HepG2 (cell line): ENCODE measurements at regions not wholly inside any gene's neighbourhood (a gene's known extent, or its start where the extent isn't known, plus 50 kb on each side); places are given as distances from the start of the nearest gene placed in this dataset.

Source experiments
- ATAC-seq: fragments of 200-7000 bp; cut with Tn5 transposase; 3 replicates; pipeline ENCODE4 v1.9.1; 2020; ENCODE audit warnings: mild to moderate bottlenecking, moderate library complexity
- BruUV-seq: library from RNA; stranded (reverse); fragments of 400-500 nt; replicated peaks from 2 replicates; lab custom pipeline; 2021; lab: Mats Ljungman, UMichigan
- CTCF ChIA-PET: fragments of 300-600 bp; formaldehyde crosslinking; extraction: SDS; loops from one replicate; lab custom pipeline; 2021; ENCODE audit warnings: low total read pairs, inconsistent platforms, low intra/inter-chr PET ratio; lab: Yijun Ruan, JAX
- POLR2A ChIA-PET: fragments of 350-600 bp; sonication (Branson Sonifier 250); formaldehyde crosslinking; loops from one replicate; lab custom pipeline; 2020; ENCODE audit warnings: antibody characterized with exemption, inconsistent platforms; lab: Yijun Ruan, JAX
- DNase-seq: peaks from one replicate; pipeline ENCODE4 v3.0.0-alpha.2; 2015; ENCODE audit warnings: low spot score
- FAIRE-seq: peaks from 3 replicates; lab custom pipeline; 2011; peaks lifted over from hg19 to GRCh38; lab: Jason Lieb, UNC
- H2AFZ ChIP-seq: one replicate; pipeline ENCODE4 v1.6.1; 2011; ENCODE audit warnings: low read length, inconsistent platforms
- H3K27ac ChIP-seq: fragments of 300-600 bp; 3 replicates; pipeline ENCODE4 v1.8.0; 2011; ENCODE audit warnings: mixed run types, mild to moderate bottlenecking, mixed read lengths, low read length, inconsistent platforms; ENCODE audit not compliant: insufficient read depth; ENCODE audit errors: extremely low read length
- H3K27me3 ChIP-seq, 2 experiments: fragments of 200-600 bp in 1 of 2; 2 replicates in 1 of 2; 3 replicates in 1 of 2; pipeline versions ENCODE4 v1.6.0 to v1.8.0; 2011; ENCODE audit warnings: low read length in 2 of 2, mild to moderate bottlenecking in 2 of 2, moderate library complexity in 2 of 2, inconsistent platforms in 1 of 2; ENCODE audit not compliant: insufficient read depth in 2 of 2, control insufficient read depth in 1 of 2
- H3K36me3 ChIP-seq, 2 experiments: fragments of 200-600 bp in 1 of 2; replicated peaks in 1 of 2; 2 replicates in 1 of 2; 3 replicates in 1 of 2; pipeline versions ENCODE4 v1.5.1 to v1.8.0; 2011; ENCODE audit warnings: low read length in 2 of 2, inconsistent platforms in 1 of 2; ENCODE audit not compliant: insufficient read depth in 2 of 2, control insufficient read depth in 1 of 2
- H3K4me1 ChIP-seq: 2 replicates; pipeline ENCODE4 v1.5.1; 2012; ENCODE audit warnings: low read length, inconsistent platforms; ENCODE audit not compliant: insufficient read depth
- H3K4me2 ChIP-seq: 2 replicates; pipeline ENCODE4 v1.6.0; 2011; ENCODE audit warnings: low read depth, low read length, inconsistent platforms
- H3K4me3 ChIP-seq, 3 experiments: fragments of 200-600 bp in 1 of 3; sonication (generic), shearing (Covaris generic) in 1 of 3; replicated peaks in 1 of 3; 2 replicates each; pipeline ENCODE4 v1.5.1; 2011 to 2016; ENCODE audit warnings: low read length in 3 of 3, inconsistent platforms in 2 of 3, low read depth in 2 of 3, mild to moderate bottlenecking in 2 of 3, control low read depth in 1 of 3, mixed read lengths in 1 of 3; ENCODE audit not compliant: insufficient read depth in 1 of 3
- H3K79me2 ChIP-seq: one replicate; pipeline ENCODE4 v1.6.1; 2011; ENCODE audit warnings: low read length, inconsistent platforms; ENCODE audit not compliant: insufficient read depth
- H3K9ac ChIP-seq: 2 replicates; pipeline ENCODE4 v1.6.0; 2011; ENCODE audit warnings: mild to moderate bottlenecking, low read depth, low read length, inconsistent platforms; ENCODE audit not compliant: insufficient read depth
- H3K9me3 ChIP-seq: 2 replicates; pipeline ENCODE4 v1.5.1; 2012; ENCODE audit warnings: mild to moderate bottlenecking, low read length
- H4K20me1 ChIP-seq: 2 replicates; pipeline ENCODE4 v1.6.0; 2011; ENCODE audit warnings: inconsistent platforms, mild to moderate bottlenecking, low read length, moderate library complexity; ENCODE audit not compliant: insufficient read depth
- ATAD3A ChIP-seq: sonication (generic); formaldehyde crosslinking; IDR thresholded peaks from 2 replicates; pipeline ENCODE4 v1.4.0; 2020; ENCODE audit warnings: missing genetic modification reagents
- CAMTA2 ChIP-seq: sonication (generic); formaldehyde crosslinking; IDR thresholded peaks from 2 replicates; pipeline ENCODE4 v1.4.0; 2020; ENCODE audit warnings: mild to moderate bottlenecking, missing genetic modification reagents, borderline replicate concordance
- CBX5 ChIP-seq: sonication (generic); formaldehyde crosslinking; IDR thresholded peaks from 2 replicates; pipeline ENCODE4 v1.4.0; 2020; ENCODE audit warnings: missing genetic modification reagents, borderline replicate concordance
- CEBPB ChIP-seq: IDR thresholded peaks from 2 replicates; pipeline ENCODE4 v1.6.1; 2011; ENCODE audit warnings: low read depth, low read length, improper control_type of control experiment, borderline replicate concordance
- MBD4 ChIP-seq: IDR thresholded peaks from 2 replicates; pipeline ENCODE4 v1.6.1; 2012; ENCODE audit warnings: low read length, inconsistent platforms, borderline replicate concordance
- MEF2D ChIP-seq: sonication (generic); formaldehyde crosslinking; IDR thresholded peaks from 2 replicates; pipeline ENCODE4 v1.5.1; 2020; ENCODE audit warnings: mild to moderate bottlenecking, missing genetic modification reagents
- MIER2 ChIP-seq: IDR thresholded peaks from 2 replicates; pipeline ENCODE4 v1.6.1; 2016; ENCODE audit warnings: missing biosample characterization, missing genetic modification reagents
- NFE2 ChIP-seq: sonication (generic); formaldehyde crosslinking; IDR thresholded peaks from 2 replicates; pipeline ENCODE4 v1.4.0; 2020; ENCODE audit warnings: missing genetic modification reagents
- PCBP2 ChIP-seq: fragments of 200-400 bp; formaldehyde crosslinking; optimal IDR thresholded peaks from 2 replicates; pipeline ENCODE3; 2018; ENCODE audit warnings: low read length, low read depth; ENCODE audit not compliant: poor library complexity, severe bottlenecking
- RFX1 ChIP-seq: fragments of 450-650 bp; IDR thresholded peaks from 2 replicates; pipeline ENCODE4 v1.6.1; 2017
- TBP ChIP-seq: sonication (generic); formaldehyde crosslinking; IDR thresholded peaks from 2 replicates; pipeline ENCODE4 v1.5.0; 2020; ENCODE audit warnings: missing genetic modification reagents
- ZBTB21 ChIP-seq: sonication (generic); formaldehyde crosslinking; IDR thresholded peaks from 2 replicates; pipeline ENCODE4 v1.4.0; 2020; ENCODE audit warnings: missing genetic modification reagents
- ZBTB38 ChIP-seq: sonication (generic); formaldehyde crosslinking; IDR thresholded peaks from 2 replicates; pipeline ENCODE4 v1.5.1; 2020; ENCODE audit warnings: mild to moderate bottlenecking, missing genetic modification reagents
- ZFP91 ChIP-seq: sonication (generic); formaldehyde crosslinking; IDR thresholded peaks from 2 replicates; pipeline ENCODE4 v1.9.0; 2022; ENCODE audit warnings: missing genetic modification reagents, mild to moderate bottlenecking, borderline replicate concordance
- ZNF296 ChIP-seq: sonication (generic); formaldehyde crosslinking; conservative IDR thresholded peaks from 2 replicates; pipeline ENCODE4 v1.5.0; 2020; ENCODE audit warnings: mild to moderate bottlenecking, missing genetic modification reagents
- ZNF720 ChIP-seq: sonication (generic); formaldehyde crosslinking; IDR thresholded peaks from 2 replicates; pipeline ENCODE4 v1.4.0; 2020; ENCODE audit warnings: missing genetic modification reagents
- WGBS: methylation state at CpG from one replicate; pipeline ENCODE4 v1.1.6; 2017; ENCODE audit warnings: low lambda C conversion rate; 5-methylcytosine and 5-hydroxymethylcytosine counted together
- in situ Hi-C: cut with HindIII; loops from 2 replicates; pipeline ENCODE4 v1.10.0; 2017; ENCODE audit warnings: low pct_unique_long_range_greater_than_20kb; ENCODE audit not compliant: extremely low pct_ligation_motif_present
- intact Hi-C: fragments of 100-400 bp; cut with micrococcal nuclease; formaldehyde crosslinking; loops from one replicate; pipeline ENCODE4 v1.10.0; 2022; ENCODE audit not compliant: unreplicated experiment

GRCh38 chr17:63290784-63291183 is 155.3 kb downstream of the CYB561 start:
- Histone ChIP-seq H3K4me3 (no peak overlapping the region), H4K20me1 (no peaks in the 10 kb centered on the region), H3K27ac (no peak overlapping the region), H3K9ac (no peak overlapping the region), H2AFZ (no peak overlapping the region), H3K36me3 (no peaks in the 10 kb centered on the region), H3K4me2 (no peak overlapping the region), H3K4me1 (no peaks in the 10 kb centered on the region), H3K27me3 (no peaks in the 10 kb centered on the region), H3K9me3 (peaks cover 6% of the 10 kb centered on the region), H3K79me2 (no peaks in the 10 kb centered on the region)
- WGBS, result 0% methylated on average over 2 of the region's 2 CpGs
- FAIRE-seq, result no peak
- POLR2A ChIA-PET, result no interaction called here
- no peak for TF ChIP-seq TBP (CRISPR knock-in tag)
- no peak for TF ChIP-seq ZBTB38 (CRISPR knock-in tag)
- no peak for TF ChIP-seq MBD4
- no peak for TF ChIP-seq ATAD3A (CRISPR knock-in tag)
- no peak for TF ChIP-seq ZBTB21
- TF ChIP-seq ZNF720 (CRISPR knock-in tag), result no peak
- no peak for TF ChIP-seq ZFP91
- TF ChIP-seq CBX5, result no peak
- TF ChIP-seq RFX1, result no peak
- TF ChIP-seq PCBP2, result no peak
- no peak for TF ChIP-seq CEBPB
- no peak for TF ChIP-seq MEF2D (CRISPR knock-in tag)
- TF ChIP-seq CAMTA2 (CRISPR knock-in tag), result no peak
- TF ChIP-seq ZNF296 (CRISPR knock-in tag), result no peak
- TF ChIP-seq MIER2 (CRISPR knock-in tag), result no peak
- TF ChIP-seq NFE2 (CRISPR knock-in tag), result no peak
- in situ Hi-C loops (no loop called here), intact Hi-C loops (no loop called here)
- DNase-seq, result no peak
- no peak for ATAC-seq
- no TSS peak for BruUV-seq
- CTCF ChIA-PET, result no interaction called here
